Ascending aorta (tissue), 2 donors: ENCODE measurements at regions not wholly inside any gene's neighbourhood (a gene's known extent, or its start where the extent isn't known, plus 50 kb on each side); places are given as distances from the start of the nearest gene placed in this dataset.

ENCODE experiments used
- DNase-seq, 2 donors: peaks; one replicate each; pipeline ENCODE4 v3.0.0-alpha.2; 2019; ENCODE audit warnings: low spot score in 2 of 2
- H3K27ac ChIP-seq, 2 donors: fragments of 200-600 bp; sonication (generic); one replicate each; pipeline ENCODE4 v1.5.1; 2016 to 2017; ENCODE audit warnings: mild to moderate bottlenecking in 1 of 2
- H3K27me3 ChIP-seq: fragments of 200-600 bp; sonication (generic); one replicate; pipeline ENCODE4 v1.5.1; 2017
- H3K36me3 ChIP-seq, 2 donors: fragments of 200-600 bp; sonication (generic); one replicate each; pipeline ENCODE4 v1.5.1; 2016
- H3K4me1 ChIP-seq, 2 donors: fragments of 200-600 bp; sonication (generic); one replicate each; pipeline ENCODE4 v1.5.1; 2016 to 2017; ENCODE audit warnings: mild to moderate bottlenecking in 1 of 2
- H3K4me3 ChIP-seq, 2 donors: fragments of 200-600 bp; sonication (generic); one replicate each; pipeline ENCODE4 v1.5.1; 2016 to 2017; ENCODE audit warnings: mild to moderate bottlenecking in 1 of 2
- H3K9me3 ChIP-seq, 2 donors: fragments of 200-600 bp; sonication (generic); one replicate each; pipeline ENCODE4 v1.5.1; 2016
- intact Hi-C: fragments of 100-400 bp; cut with DNase I; formaldehyde crosslinking; loops from one replicate; pipeline ENCODE4 v1.15.1; 2023
- TF ChIP-seq, protein P1 (sequence below), 3 experiments: fragments of 200-600 bp in 2 of 3; fragments of 450-650 bp in 1 of 3; sonication (generic) in 2 of 3; IDR thresholded peaks; one replicate each; pipeline ENCODE4 v1.5.1; 2016 to 2019; ENCODE audit warnings: antibody characterized with exemption in 3 of 3, mild to moderate bottlenecking in 1 of 3, moderate library complexity in 1 of 3

- TF ChIP-seq, protein P1, sequence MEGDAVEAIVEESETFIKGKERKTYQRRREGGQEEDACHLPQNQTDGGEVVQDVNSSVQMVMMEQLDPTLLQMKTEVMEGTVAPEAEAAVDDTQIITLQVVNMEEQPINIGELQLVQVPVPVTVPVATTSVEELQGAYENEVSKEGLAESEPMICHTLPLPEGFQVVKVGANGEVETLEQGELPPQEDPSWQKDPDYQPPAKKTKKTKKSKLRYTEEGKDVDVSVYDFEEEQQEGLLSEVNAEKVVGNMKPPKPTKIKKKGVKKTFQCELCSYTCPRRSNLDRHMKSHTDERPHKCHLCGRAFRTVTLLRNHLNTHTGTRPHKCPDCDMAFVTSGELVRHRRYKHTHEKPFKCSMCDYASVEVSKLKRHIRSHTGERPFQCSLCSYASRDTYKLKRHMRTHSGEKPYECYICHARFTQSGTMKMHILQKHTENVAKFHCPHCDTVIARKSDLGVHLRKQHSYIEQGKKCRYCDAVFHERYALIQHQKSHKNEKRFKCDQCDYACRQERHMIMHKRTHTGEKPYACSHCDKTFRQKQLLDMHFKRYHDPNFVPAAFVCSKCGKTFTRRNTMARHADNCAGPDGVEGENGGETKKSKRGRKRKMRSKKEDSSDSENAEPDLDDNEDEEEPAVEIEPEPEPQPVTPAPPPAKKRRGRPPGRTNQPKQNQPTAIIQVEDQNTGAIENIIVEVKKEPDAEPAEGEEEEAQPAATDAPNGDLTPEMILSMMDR (IDR thresholded peaks at IDR 0.05): no peak
- H3K9me3 ChIP-seq: peaks cover 0 to 10% of the 10 kb centered on the region in 2 donors
- intact Hi-C loops: no loop called here
- no peaks in the 10 kb centered on the region for H3K4me1 ChIP-seq
- no peak overlapping the region for H3K4me3 ChIP-seq
- no peaks in the 10 kb centered on the region for H3K36me3 ChIP-seq
- no peak overlapping the region for H3K27ac ChIP-seq
- DNase-seq: no peak
- H3K27me3 ChIP-seq: no peaks in the 10 kb centered on the region
Observed at GRCh38 chr22:49500942-49501395, 326.7 kb downstream of the BRD1 start.

- H3K27ac ChIP-seq: no peak overlapping the region
- intact Hi-C loops: no loop called here
- no peaks in the 10 kb centered on the region for H3K36me3 ChIP-seq
Observed at GRCh38 chr22:49500076-49500460, 327.6 kb downstream of the BRD1 start.

GRCh38 chr22:49499433-49500075 lies 328.1 kb downstream of the BRD1 start:
- Histone ChIP-seq H3K4me1 (no peaks in the 10 kb centered on the region), H3K36me3 (no peaks in the 10 kb centered on the region), H3K9me3 (peaks cover 0 to 11% of the 10 kb centered on the region in 2 donors), H3K27ac (no peak overlapping the region), H3K4me3 (no peak overlapping the region), H3K27me3 (no peaks in the 10 kb centered on the region)
- TF ChIP-seq, protein P1 (IDR thresholded peaks at IDR 0.05): no peak
- intact Hi-C loops: no loop called here
- DNase-seq: no peak

More at GRCh38 chr22:49500076-49500460, 327.6 kb downstream of the BRD1 start:
- Histone ChIP-seq H3K27me3 (no peaks in the 10 kb centered on the region), H3K9me3 (peaks cover 0 to 11% of the 10 kb centered on the region in 2 donors), H3K4me3 (no peak overlapping the region), H3K4me1 (no peaks in the 10 kb centered on the region)
- DNase-seq: no peak
- TF ChIP-seq, protein P1 (IDR thresholded peaks at IDR 0.05): no peak

DNA sequence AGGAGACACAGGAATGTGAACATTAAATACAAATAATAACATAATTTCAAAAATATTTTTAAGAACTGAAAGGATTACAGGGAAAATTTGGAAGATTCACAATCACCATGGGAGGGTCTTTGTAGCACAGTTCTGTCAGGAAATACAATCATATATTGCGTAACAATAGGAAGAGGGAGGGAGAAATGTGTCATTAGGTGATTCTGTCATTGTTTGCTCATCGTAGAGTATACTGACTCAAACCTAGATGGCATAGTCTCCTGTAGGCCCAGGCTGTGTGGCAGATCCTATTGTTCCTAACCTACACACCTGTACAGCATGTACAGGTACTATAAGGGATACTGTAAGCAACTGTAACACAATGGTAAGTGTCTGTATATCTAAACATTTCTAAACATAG lies 330.4 kb downstream of the BRD1 start:
- H3K27ac ChIP-seq: no peak overlapping the region
- no peaks in the 10 kb centered on the region for H3K36me3 ChIP-seq
- no peaks in the 10 kb centered on the region for H3K27me3 ChIP-seq
- intact Hi-C loops: no loop called here
- DNase-seq: no peak
- TF ChIP-seq, protein P1 (IDR thresholded peaks at IDR 0.05): no peak
- H3K9me3 ChIP-seq: peaks cover 0 to 11% of the 10 kb centered on the region in 2 donors
- no peak overlapping the region for H3K4me3 ChIP-seq
- no peaks in the 10 kb centered on the region for H3K4me1 ChIP-seq

GRCh38 chr22:49494555-49494954 lies 333.1 kb downstream of the BRD1 start:
- Histone ChIP-seq H3K4me3 (no peak overlapping the region), H3K27ac (no peak overlapping the region), H3K36me3 (no peaks in the 10 kb centered on the region), H3K27me3 (no peaks in the 10 kb centered on the region), H3K4me1 (no peaks in the 10 kb centered on the region), H3K9me3 (peaks cover 0 to 11% of the 10 kb centered on the region in 2 donors)
- DNase-seq: no peak
- intact Hi-C loops: no loop called here
- TF ChIP-seq, protein P1 (IDR thresholded peaks at IDR 0.05): no peak
